GM12878 (cell line): ENCODE measurements at regions not wholly inside any gene's neighbourhood (a gene's known extent, or its start where the extent isn't known, plus 50 kb on each side); places are given as distances from the start of the nearest gene placed in this dataset.

Source experiments
- ATAC-seq: fragments of 200-7000 bp; cut with Tn5 transposase; 3 replicates; pipeline ENCODE4 v1.9.1; 2020; ENCODE audit warnings: mild to moderate bottlenecking, moderate library complexity
- BruUV-seq: library from RNA; stranded (reverse); fragments of 400-500 nt; replicated peaks from 2 replicates; lab custom pipeline; 2021; lab: Mats Ljungman, UMichigan
- CTCF ChIA-PET: fragments of 300-600 bp; sonication (Branson Sonifier 250); formaldehyde crosslinking; extraction: SDS; loops from one replicate; lab custom pipeline; 2021; ENCODE audit warnings: inconsistent platforms; lab: Yijun Ruan, JAX
- POLR2A ChIA-PET: fragments of 350-600 bp; formaldehyde crosslinking; extraction: SDS; loops from one replicate; lab custom pipeline; 2021; ENCODE audit warnings: inconsistent platforms; lab: Charles Lee
- RAD21 ChIA-PET: fragments of 300-600 bp; sonication (Branson Sonifier 250); formaldehyde crosslinking; loops from one replicate; lab custom pipeline; 2023; ENCODE audit warnings: antibody characterized with exemption; ENCODE audit not compliant: unreplicated experiment; lab: Charles Lee
- SMC1A ChIA-PET: fragments of 300-600 bp; sonication (Branson Sonifier 250); formaldehyde crosslinking; loops from one replicate; lab custom pipeline; 2023; ENCODE audit not compliant: unreplicated experiment, uncharacterized antibody; lab: Charles Lee
- DNase-seq: peaks from one replicate; pipeline ENCODE4 v3.0.0-alpha.2; 2011; ENCODE audit warnings: low read depth, low spot score
- FAIRE-seq: peaks from 3 replicates; lab custom pipeline; 2011; peaks lifted over from hg19 to GRCh38; lab: Jason Lieb, UNC
- H2AFZ ChIP-seq: 2 replicates; pipeline ENCODE4 v1.6.0; 2011; ENCODE audit warnings: low read depth, low read length, control low read depth; ENCODE audit not compliant: control insufficient read depth
- H3K27ac ChIP-seq: 2 replicates; pipeline ENCODE4 v1.5.1; 2011; ENCODE audit warnings: control low read depth; ENCODE audit not compliant: control insufficient read depth, insufficient read depth
- H3K27me3 ChIP-seq, 2 experiments: replicated peaks in 1 of 2; 2 replicates each; pipeline versions ENCODE4 v1.6.0 to v1.6.1; 2011; ENCODE audit warnings: low read length in 1 of 2; ENCODE audit not compliant: control insufficient read depth in 2 of 2, insufficient read depth in 2 of 2
- H3K36me3 ChIP-seq, 2 experiments: 2 replicates each; pipeline ENCODE4 v1.5.1; 2011; ENCODE audit warnings: low read length in 1 of 2; ENCODE audit not compliant: control insufficient read depth in 2 of 2, insufficient read depth in 2 of 2
- H3K4me1 ChIP-seq: 2 replicates; pipeline ENCODE4 v1.6.1; 2011; ENCODE audit warnings: mild to moderate bottlenecking, low read length, moderate library complexity, mixed read lengths; ENCODE audit not compliant: control insufficient read depth, insufficient read depth
- H3K4me2 ChIP-seq: 2 replicates; pipeline ENCODE4 v1.6.0; 2011; ENCODE audit warnings: control low read depth; ENCODE audit not compliant: control insufficient read depth, insufficient read depth
- H3K4me3 ChIP-seq: fragments of 200-600 bp; sonication (generic); 2 replicates; pipeline ENCODE4 v1.5.1; 2016
- H3K79me2 ChIP-seq: 2 replicates; pipeline ENCODE4 v1.6.0; 2011; ENCODE audit warnings: low read length; ENCODE audit not compliant: control insufficient read depth, insufficient read depth
- H3K9ac ChIP-seq: 2 replicates; pipeline ENCODE4 v1.8.0; 2011; ENCODE audit warnings: low read length, control low read depth, mixed read lengths; ENCODE audit not compliant: control insufficient read depth, insufficient read depth
- H3K9me3 ChIP-seq: replicated peaks from 3 replicates; pipeline ENCODE4 v1.5.1; 2011; ENCODE audit warnings: mild to moderate bottlenecking, low read length; ENCODE audit not compliant: control insufficient read depth, insufficient read depth
- H4K20me1 ChIP-seq: 2 replicates; pipeline ENCODE4 v1.6.0; 2011; ENCODE audit not compliant: control insufficient read depth, insufficient read depth
- BCLAF1 ChIP-seq: fragments of 450-650 bp; IDR thresholded peaks from 2 replicates; pipeline ENCODE4 v1.6.1; 2017; ENCODE audit warnings: antibody characterized with exemption, mild to moderate bottlenecking, moderate library complexity
- BMI1 ChIP-seq: fragments of 450-650 bp; IDR thresholded peaks from 2 replicates; pipeline ENCODE4 v1.6.1; 2016; ENCODE audit warnings: mild to moderate bottlenecking, moderate library complexity, borderline replicate concordance
- CREM ChIP-seq: IDR thresholded peaks from 2 replicates; pipeline ENCODE4 v1.6.1; 2014; ENCODE audit warnings: antibody characterized with exemption, low read depth
- EP300 ChIP-seq, 2 experiments: fragments of 150-350 bp in 1 of 2; IDR thresholded peaks; 2 replicates each; pipeline ENCODE4 v1.6.1; 2011 to 2012; ENCODE audit warnings: low read depth in 2 of 2, low read length in 2 of 2, borderline replicate concordance in 1 of 2, improper control_type of control experiment in 1 of 2, inconsistent platforms in 1 of 2; ENCODE audit not compliant: control insufficient read depth in 1 of 2
- HDAC2 ChIP-seq: fragments of 200-600 bp; sonication (generic); IDR thresholded peaks from 2 replicates; pipeline ENCODE4 v1.6.1; 2017
- MTA2 ChIP-seq: fragments of 450-650 bp; IDR thresholded peaks from 2 replicates; pipeline ENCODE4 v1.6.1; 2016; ENCODE audit warnings: low read depth, mild to moderate bottlenecking, moderate library complexity
- MTA3 ChIP-seq: IDR thresholded peaks from 2 replicates; pipeline ENCODE4 v1.6.1; 2012; ENCODE audit warnings: low read length, inconsistent platforms, borderline replicate concordance
- NRF1 ChIP-seq: conservative IDR thresholded peaks from 2 replicates; pipeline ENCODE4 v1.6.1; 2011; ENCODE audit warnings: mild to moderate bottlenecking, low read depth, low read length, improper control_type of control experiment
- PKNOX1 ChIP-seq: fragments of 450-650 bp; IDR thresholded peaks from 2 replicates; pipeline ENCODE4 v1.6.1; 2016; ENCODE audit warnings: mild to moderate bottlenecking
- PML ChIP-seq: IDR thresholded peaks from 2 replicates; pipeline ENCODE4 v1.6.1; 2012; ENCODE audit warnings: low read length, inconsistent platforms
- RBBP5 ChIP-seq: fragments of 200-600 bp; sonication (generic); conservative IDR thresholded peaks from 2 replicates; pipeline ENCODE4 v1.6.1; 2016
- SMARCA5 ChIP-seq: fragments of 450-650 bp; IDR thresholded peaks from 2 replicates; pipeline ENCODE4 v1.6.1; 2017; ENCODE audit warnings: mild to moderate bottlenecking
- STAT3 ChIP-seq: IDR thresholded peaks from 2 replicates; pipeline ENCODE4 v1.6.1; 2011; ENCODE audit warnings: low read depth, low read length, improper control_type of control experiment
- SUZ12 ChIP-seq: fragments of 200-600 bp; sonication (generic); IDR thresholded peaks from one replicate; pipeline ENCODE4 v1.6.1; 2018; ENCODE audit warnings: antibody characterized with exemption, mild to moderate bottlenecking; ENCODE audit not compliant: unreplicated experiment
- whole genome bisulfite sequencing: methylation state at CpG from one replicate; pipeline ENCODE4 v1.1.6; 2016; ENCODE audit warnings: low lambda C conversion rate; ENCODE audit not compliant: insufficient replicate concordance, insufficient coverage; ENCODE audit errors: missing lambda C conversion rate; 5-methylcytosine and 5-hydroxymethylcytosine counted together
- in situ Hi-C: fragments of 300-500 bp; cut with MboI; formaldehyde crosslinking; loops from 9 replicates; pipeline ENCODE4 v1.14.3; 2018; ENCODE audit warnings: mixed read lengths
- intact Hi-C: fragments of 100-400 bp; cut with micrococcal nuclease; formaldehyde crosslinking; loops from one replicate; pipeline ENCODE4 v1.14.2; 2022; ENCODE audit not compliant: unreplicated experiment

GRCh38 chr16:72309001-72309400, 137.0 kb upstream of the PMFBP1 start:
- no peak for ATAC-seq
- Histone ChIP-seq H3K4me3 (no peak overlapping the region), H3K79me2 (no peaks in the 10 kb centered on the region), H4K20me1 (no peaks in the 10 kb centered on the region), H2AFZ (no peak overlapping the region), H3K9me3 (no peaks in the 10 kb centered on the region; the same call in 2 of the 3 replicates), H3K4me1 (no peaks in the 10 kb centered on the region), H3K27ac (no peak overlapping the region), H3K9ac (no peak overlapping the region), H3K27me3 (no peaks in the 10 kb centered on the region), H3K4me2 (no peak overlapping the region), H3K36me3 (no peaks in the 10 kb centered on the region)
- no peak for DNase-seq
- POLR2A ChIA-PET: no interaction called here
- no peak for FAIRE-seq
- no peak for TF ChIP-seq NRF1
- no peak for TF ChIP-seq PML
- TF ChIP-seq MTA2: no peak
- no peak for TF ChIP-seq HDAC2
- no peak for TF ChIP-seq PKNOX1
- no peak for TF ChIP-seq CREM
- CTCF ChIA-PET: no interaction called here
- BruUV-seq: no TSS peak
- RAD21 ChIA-PET: no interaction called here
- SMC1A ChIA-PET: no interaction called here
- in situ Hi-C loops: no loop called here
- intact Hi-C loops: no loop called here
- 63% methylated on average over 4 of the region's 4 CpGs for WGBS

GRCh38 chr16:72308396-72308795, 136.4 kb upstream of the PMFBP1 start:
- Histone ChIP-seq H3K4me3 (no peak overlapping the region), H2AFZ (no peak overlapping the region), H3K27me3 (no peaks in the 10 kb centered on the region), H3K4me1 (no peaks in the 10 kb centered on the region), H3K36me3 (no peaks in the 10 kb centered on the region), H3K27ac (no peak overlapping the region), H3K79me2 (no peaks in the 10 kb centered on the region), H4K20me1 (no peaks in the 10 kb centered on the region), H3K4me2 (no peak overlapping the region), H3K9me3 (no peaks in the 10 kb centered on the region; the same call in 2 of the 3 replicates), H3K9ac (no peak overlapping the region)
- DNase-seq (no peak), ATAC-seq (no peak), FAIRE-seq (no peak)
- ChIA-PET POLR2A (no interaction called here), RAD21 (no interaction called here), SMC1A (interaction anchor here (0.8 to 1.2 kb wide), 2 partner anchors 12 to 15 kb away, joined by 3 read pairs; no protein-coding TSS in a partner anchor), CTCF (no interaction called here)
- intact Hi-C loops: no loop called here
- in situ Hi-C loops: no loop called here
- no TSS peak for BruUV-seq
- TF ChIP-seq SUZ12: no peak
- no peak for TF ChIP-seq BMI1
- no peak for TF ChIP-seq STAT3
- TF ChIP-seq EP300 (IDR thresholded peaks at IDR 0.05; ENCODE audit: borderline replicate concordance in 1 of 2, control insufficient read depth in 1 of 2, low read depth in 2 of 2, low read length in 2 of 2): no peak
- no peak for TF ChIP-seq RBBP5
- TF ChIP-seq MTA3: no peak
- TF ChIP-seq SMARCA5: no peak
- TF ChIP-seq BCLAF1: no peak
